Endothelial cell of umbilical vein (primary cell): ENCODE measurements at regions not wholly inside any gene's neighbourhood (a gene's known extent, or its start where the extent isn't known, plus 50 kb on each side); places are given as distances from the start of the nearest gene placed in this dataset.

Experiments used
- BruUV-seq: library from RNA; stranded (reverse); fragments of 400-500 nt; replicated peaks from 2 replicates; lab custom pipeline; 2021; lab: Mats Ljungman, UMichigan
- CTCF ChIA-PET: fragments of 300-600, 350-600 bp; sonication (Branson Sonifier 250); formaldehyde crosslinking; loops from one replicate; lab custom pipeline; 2021; ENCODE audit warnings: antibody characterized with exemption, inconsistent platforms; lab: Charles Lee
- POLR2A ChIA-PET: fragments of 300-600, 350-600 bp; sonication (Branson Sonifier 250); formaldehyde crosslinking; loops from one replicate; lab custom pipeline; 2021; ENCODE audit warnings: antibody characterized with exemption, inconsistent platforms; lab: Charles Lee
- DNase-seq: peaks from one replicate; pipeline ENCODE4 v3.0.0-alpha.2; 2011; ENCODE audit warnings: low read depth, low spot score
- FAIRE-seq: peaks from 2 replicates; lab custom pipeline; 2011; peaks lifted over from hg19 to GRCh38; lab: Jason Lieb, UNC
- H2AFZ ChIP-seq: 2 replicates; pipeline ENCODE4 v1.6.0; 2012; ENCODE audit warnings: low read depth, low read length, control low read depth, inconsistent platforms
- H3K27ac ChIP-seq: 2 replicates; pipeline ENCODE4 v1.5.1; 2011; ENCODE audit warnings: low read depth, mild to moderate bottlenecking, control low read depth, low read length, moderate library complexity; ENCODE audit not compliant: insufficient read depth
- H3K27me3 ChIP-seq, 2 experiments: 2 replicates each; pipeline versions ENCODE4 v1.6.0 to v1.6.1; 2011; ENCODE audit warnings: low read length in 2 of 2, mixed read lengths in 1 of 2; ENCODE audit not compliant: control insufficient read depth in 2 of 2, insufficient read depth in 2 of 2
- H3K36me3 ChIP-seq, 2 experiments: 2 replicates in 1 of 2; 3 replicates in 1 of 2; pipeline ENCODE4 v1.5.1; 2011; ENCODE audit warnings: low read length in 2 of 2, mild to moderate bottlenecking in 1 of 2, moderate library complexity in 1 of 2; ENCODE audit not compliant: control insufficient read depth in 2 of 2, insufficient read depth in 2 of 2; ENCODE audit errors: extremely low read depth in 1 of 2
- H3K4me1 ChIP-seq: 3 replicates; pipeline ENCODE4 v1.5.1; 2011; ENCODE audit warnings: mild to moderate bottlenecking, low read length; ENCODE audit not compliant: control insufficient read depth, insufficient read depth; ENCODE audit errors: extremely low read depth
- H3K4me2 ChIP-seq: 2 replicates; pipeline ENCODE4 v1.6.1; 2011; ENCODE audit warnings: low read length, control low read depth, mixed read lengths; ENCODE audit not compliant: insufficient read depth
- H3K4me3 ChIP-seq, 3 experiments: fragments of 200-600 bp in 1 of 3; sonication (generic), shearing (Covaris generic) in 1 of 3; replicated peaks in 1 of 3; 2 replicates each; pipeline ENCODE4 v1.5.1; 2011 to 2016; ENCODE audit warnings: control low read depth in 3 of 3, low read length in 3 of 3, mild to moderate bottlenecking in 2 of 3, inconsistent platforms in 1 of 3, low read depth in 1 of 3, moderate library complexity in 1 of 3; ENCODE audit not compliant: insufficient read depth in 1 of 3
- H3K79me2 ChIP-seq: 2 replicates; pipeline ENCODE4 v1.6.0; 2012; ENCODE audit warnings: low read length, inconsistent platforms; ENCODE audit not compliant: control insufficient read depth, insufficient read depth
- H3K9ac ChIP-seq: replicated peaks from 2 replicates; pipeline ENCODE3; 2011; ENCODE audit warnings: low read length, control low read depth; ENCODE audit not compliant: insufficient read depth; ENCODE audit errors: extremely low read depth
- H3K9me1 ChIP-seq: replicated peaks from 3 replicates; pipeline ENCODE4 v1.6.0; 2011; ENCODE audit warnings: mild to moderate bottlenecking, low read length; ENCODE audit not compliant: control insufficient read depth, insufficient read depth; ENCODE audit errors: extremely low read depth
- H3K9me3 ChIP-seq: replicated peaks from 2 replicates; pipeline ENCODE4 v1.5.1; 2012; ENCODE audit warnings: low read length, inconsistent platforms; ENCODE audit not compliant: control insufficient read depth, insufficient read depth
- H4K20me1 ChIP-seq: replicated peaks from 2 replicates; pipeline ENCODE3; 2011; ENCODE audit warnings: mild to moderate bottlenecking, low read length; ENCODE audit not compliant: control insufficient read depth, insufficient read depth; ENCODE audit errors: extremely low read depth
- CTCF ChIP-seq, 2 donors: IDR thresholded peaks; 1 replicate in 1 of 2; 2 replicates in 1 of 2; pipeline ENCODE4 v1.5.1; 2011; ENCODE audit warnings: low read length in 2 of 2, mild to moderate bottlenecking in 2 of 2, moderate library complexity in 2 of 2, control low read depth in 1 of 2, inconsistent platforms in 1 of 2, low read depth in 1 of 2; ENCODE audit not compliant: insufficient read depth in 1 of 2; ENCODE audit errors: extremely low read depth in 1 of 2
- EZH2 ChIP-seq: IDR thresholded peaks from 2 replicates; pipeline ENCODE4 v1.6.1; 2012; ENCODE audit warnings: borderline replicate concordance, low read depth, mild to moderate bottlenecking, moderate library complexity, low read length, inconsistent platforms; ENCODE audit not compliant: severe bottlenecking
- FOS ChIP-seq: IDR thresholded peaks from 2 replicates; pipeline ENCODE4 v1.6.1; 2011; ENCODE audit warnings: mild to moderate bottlenecking, low read length, moderate library complexity, borderline replicate concordance; ENCODE audit not compliant: insufficient read depth
- GATA2 ChIP-seq: IDR thresholded peaks from 2 replicates; pipeline ENCODE4 v1.7.0; 2011; ENCODE audit warnings: low read depth, mild to moderate bottlenecking, moderate library complexity, mixed read lengths, low read length; ENCODE audit not compliant: insufficient read length, insufficient read depth
- JUN ChIP-seq: IDR thresholded peaks from 2 replicates; pipeline ENCODE4 v1.6.1; 2011; ENCODE audit warnings: borderline replicate concordance, low read depth; ENCODE audit not compliant: insufficient read length, insufficient read depth
- MAX ChIP-seq: IDR thresholded peaks from 2 replicates; pipeline ENCODE4 v1.6.1; 2011; ENCODE audit not compliant: insufficient read depth, insufficient read length
- MYC ChIP-seq: IDR thresholded peaks from one replicate; pipeline ENCODE4 v1.6.1; 2011; ENCODE audit warnings: mild to moderate bottlenecking, low read depth, low read length
- POLR2A ChIP-seq: IDR thresholded peaks from 2 replicates; pipeline ENCODE4 v1.6.1; 2012; ENCODE audit warnings: low read depth, mild to moderate bottlenecking, control low read depth, low read length
- POLR2AphosphoS5 ChIP-seq: IDR thresholded peaks from 2 replicates; pipeline ENCODE4 v1.6.1; 2012; ENCODE audit warnings: low read depth, mild to moderate bottlenecking, control low read depth, low read length, moderate library complexity; ENCODE audit not compliant: insufficient read depth
- dilution Hi-C: fragments of 300-500 bp; cut with MboI; formaldehyde crosslinking; loops from one replicate; pipeline ENCODE4 v1.15.0; 2019; ENCODE audit warnings: low sequenced_read_pairs; ENCODE audit not compliant: extremely low pct_ligation_motif_present
- intact Hi-C: fragments of 100-400 bp; cut with micrococcal nuclease; formaldehyde crosslinking; loops from one replicate; pipeline ENCODE4 v1.10.0; 2022

DNA sequence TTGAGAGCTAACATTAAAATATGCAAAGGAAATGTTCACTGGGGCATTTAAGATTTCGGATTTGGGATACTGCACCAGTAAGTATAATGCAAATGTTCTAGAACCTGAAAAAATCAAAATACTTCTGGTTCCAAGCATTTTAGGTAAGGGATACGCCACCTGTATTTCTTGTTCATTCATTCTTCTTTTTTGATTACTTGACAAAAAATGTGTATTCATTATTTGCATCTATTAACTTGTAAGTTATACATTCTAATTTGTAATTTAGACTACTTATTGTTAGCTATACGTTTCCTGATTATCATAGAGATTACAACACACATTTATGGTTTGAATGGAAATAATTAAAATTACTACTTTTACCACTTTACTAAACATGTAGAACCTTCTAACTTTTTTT, 486.9 kb downstream of the SOX5 start:
- CTCF ChIA-PET: no interaction called here
- no TSS peak for BruUV-seq

More for the DNA sequence above, 486.9 kb downstream of the SOX5 start:
- dilution Hi-C loops (no loop called here), intact Hi-C loops (no loop called here)
- Histone ChIP-seq H4K20me1 (no peaks in the 10 kb centered on the region), H3K79me2 (no peaks in the 10 kb centered on the region), H3K4me3 (no peak overlapping the region), H2AFZ (no peak overlapping the region), H3K27me3 (no peaks in the 10 kb centered on the region), H3K9me1 (no peaks in the 10 kb centered on the region), H3K4me2 (no peak overlapping the region), H3K4me1 (no peaks in the 10 kb centered on the region), H3K27ac (no peak overlapping the region), H3K9me3 (no peaks in the 10 kb centered on the region), H3K36me3 (no peaks in the 10 kb centered on the region), H3K9ac (no peak overlapping the region)
- DNase-seq (no peak), FAIRE-seq (no peak)
- TF ChIP-seq GATA2: no peak
- TF ChIP-seq POLR2AphosphoS5: no peak
- no peak for TF ChIP-seq CTCF (IDR thresholded peaks at IDR 0.05; ENCODE audit: extremely low read depth in 1 of 2, insufficient read depth in 1 of 2, low read depth in 1 of 2, low read length in 2 of 2)
- TF ChIP-seq EZH2: no peak
- no peak for TF ChIP-seq FOS
- TF ChIP-seq MYC: no peak
- no peak for TF ChIP-seq POLR2A
- TF ChIP-seq JUN: no peak
- TF ChIP-seq MAX: no peak
- POLR2A ChIA-PET: no interaction called here
